ENCODE measurements at regions not wholly inside any gene's neighbourhood (a gene's known extent, or its start where the extent isn't known, plus 50 kb on each side); places are given as distances from the start of the nearest gene placed in this dataset.

DNA sequence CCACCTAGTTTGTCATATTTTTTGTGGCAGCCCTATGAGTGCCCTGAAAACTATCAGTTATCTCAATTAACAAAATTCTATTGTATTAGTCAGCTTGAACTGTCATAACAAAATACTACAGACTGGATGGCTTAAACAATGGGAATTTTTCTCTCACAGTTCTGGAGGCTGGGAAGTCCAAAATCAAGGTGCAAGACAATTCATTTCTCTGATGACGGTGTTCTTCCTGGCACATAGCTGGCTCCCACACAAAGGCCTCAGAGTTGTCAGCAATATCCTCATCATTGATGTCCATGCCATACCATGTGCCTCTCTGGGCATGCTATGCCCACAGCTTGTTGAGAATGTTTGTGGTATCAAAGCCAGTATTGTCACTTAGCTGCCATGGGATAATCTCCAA lies 691.9 kb downstream of the NR2F1-AS1 start:
- Histone ChIP-seq H3K36me3 (ENCODE audit: control insufficient read depth in 1 of 2, insufficient read depth in 2 of 2, low read length in 2 of 2) (no peaks in the 10 kb centered on the region), H3K4me3 (ENCODE audit: low read depth in 1 of 2, low read length in 2 of 2) (no peak overlapping the region), H3K27me3 (ENCODE audit: low read depth, low read length) (no peaks in the 10 kb centered on the region), H3K9me3 (ENCODE audit: control insufficient read depth in 1 of 2, low read length in 2 of 2) (peaks cover 0 to 8% of the 10 kb centered on the region in 2 donors), H3K4me1 (ENCODE audit: control insufficient read depth in 1 of 2, insufficient read depth in 2 of 2, low read length in 2 of 2) (no peaks in the 10 kb centered on the region), H3K27ac (ENCODE audit: low read length) (no peak overlapping the region)

DNA sequence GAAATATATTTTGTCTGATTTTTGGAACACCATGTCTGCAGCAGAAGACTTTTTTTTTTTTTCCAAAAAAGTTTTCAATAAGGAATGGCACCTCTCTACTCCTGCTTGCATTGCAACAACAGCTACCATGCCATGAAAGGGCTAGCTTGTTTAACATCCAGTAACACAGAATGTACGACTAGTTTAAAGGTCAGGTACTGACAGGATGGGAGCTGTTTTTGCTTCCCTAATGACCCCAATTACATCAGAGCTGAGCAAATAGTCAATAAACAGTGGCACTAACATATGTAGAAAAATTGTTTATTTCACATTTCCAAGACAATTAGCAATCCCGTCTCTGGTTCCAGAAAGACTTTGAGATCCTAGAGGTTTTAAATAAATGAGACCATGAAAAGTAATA lies 693.8 kb downstream of the NR2F1-AS1 start:
- Histone ChIP-seq H3K4me1 (ENCODE audit: control insufficient read depth in 1 of 2, insufficient read depth in 2 of 2, low read length in 2 of 2) (no peaks in the 10 kb centered on the region), H3K27ac (ENCODE audit: low read length) (no peak overlapping the region), H3K9me3 (ENCODE audit: control insufficient read depth in 1 of 2, low read length in 2 of 2) (peaks cover 0 to 8% of the 10 kb centered on the region in 2 donors), H3K4me3 (ENCODE audit: low read depth in 1 of 2, low read length in 2 of 2) (no peak overlapping the region), H3K27me3 (ENCODE audit: low read depth, low read length) (no peaks in the 10 kb centered on the region), H3K36me3 (ENCODE audit: control insufficient read depth in 1 of 2, insufficient read depth in 2 of 2, low read length in 2 of 2) (no peaks in the 10 kb centered on the region)

DNA sequence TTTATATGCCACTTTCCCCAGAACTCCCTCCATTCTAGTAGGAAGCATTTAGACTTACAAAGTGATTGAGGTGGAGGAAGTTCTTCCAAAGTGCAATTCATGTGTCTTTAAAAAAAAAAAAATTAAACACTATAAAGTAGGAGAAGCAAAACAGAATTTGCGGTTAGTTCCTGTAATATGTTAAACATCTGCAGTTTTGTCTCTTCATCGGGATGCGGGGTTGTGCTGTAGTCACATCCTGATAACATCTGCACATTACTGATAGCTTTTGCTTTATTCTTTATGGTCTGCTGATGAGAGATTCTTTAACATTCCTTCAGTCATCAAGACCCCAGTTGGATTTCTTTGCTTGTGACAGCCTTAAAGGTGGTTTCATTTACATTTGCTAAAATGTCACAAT lies 694.3 kb downstream of the NR2F1-AS1 start:
- H3K27ac ChIP-seq (ENCODE audit: low read length) = no peak overlapping the region
- H3K9me3 ChIP-seq (ENCODE audit: control insufficient read depth in 1 of 2, low read length in 2 of 2) = peaks cover 0 to 8% of the 10 kb centered on the region in 2 donors
- H3K4me1 ChIP-seq (ENCODE audit: control insufficient read depth in 1 of 2, insufficient read depth in 2 of 2, low read length in 2 of 2) = no peaks in the 10 kb centered on the region
- no peak overlapping the region for H3K4me3 ChIP-seq (ENCODE audit: low read depth in 1 of 2, low read length in 2 of 2)
- no peaks in the 10 kb centered on the region for H3K27me3 ChIP-seq (ENCODE audit: low read depth, low read length)
- no peaks in the 10 kb centered on the region for H3K36me3 ChIP-seq (ENCODE audit: control insufficient read depth in 1 of 2, insufficient read depth in 2 of 2, low read length in 2 of 2)

DNA sequence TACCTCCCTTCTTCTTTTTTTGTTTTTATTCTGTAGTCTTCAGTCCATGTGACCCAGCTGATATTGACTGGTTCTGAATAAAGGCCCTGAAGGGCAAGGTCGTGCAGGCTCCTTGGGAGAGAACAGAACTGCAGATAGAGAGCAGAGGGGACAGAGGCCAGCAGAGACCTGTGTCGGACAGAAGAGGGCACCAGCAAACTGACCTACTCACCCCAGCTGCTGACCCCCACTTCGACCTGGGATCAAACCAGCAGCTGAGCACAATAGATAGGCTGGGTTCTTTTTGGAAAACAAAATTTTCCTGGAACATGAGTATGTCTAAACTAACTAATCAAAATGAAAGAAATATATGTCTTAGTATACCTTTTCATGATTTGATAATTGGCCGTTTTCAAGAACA lies 695.1 kb downstream of the NR2F1-AS1 start:
- H3K36me3 ChIP-seq (ENCODE audit: control insufficient read depth in 1 of 2, insufficient read depth in 2 of 2, low read length in 2 of 2) = no peaks in the 10 kb centered on the region
- peaks cover 0 to 8% of the 10 kb centered on the region in 2 donors for H3K9me3 ChIP-seq (ENCODE audit: control insufficient read depth in 1 of 2, low read length in 2 of 2)
- no peaks in the 10 kb centered on the region for H3K27me3 ChIP-seq (ENCODE audit: low read depth, low read length)
- H3K4me3 ChIP-seq (ENCODE audit: low read depth in 1 of 2, low read length in 2 of 2) = no peak overlapping the region
- no peak overlapping the region for H3K27ac ChIP-seq (ENCODE audit: low read length)
- H3K4me1 ChIP-seq (ENCODE audit: control insufficient read depth in 1 of 2, insufficient read depth in 2 of 2, low read length in 2 of 2) = no peaks in the 10 kb centered on the region

DNA sequence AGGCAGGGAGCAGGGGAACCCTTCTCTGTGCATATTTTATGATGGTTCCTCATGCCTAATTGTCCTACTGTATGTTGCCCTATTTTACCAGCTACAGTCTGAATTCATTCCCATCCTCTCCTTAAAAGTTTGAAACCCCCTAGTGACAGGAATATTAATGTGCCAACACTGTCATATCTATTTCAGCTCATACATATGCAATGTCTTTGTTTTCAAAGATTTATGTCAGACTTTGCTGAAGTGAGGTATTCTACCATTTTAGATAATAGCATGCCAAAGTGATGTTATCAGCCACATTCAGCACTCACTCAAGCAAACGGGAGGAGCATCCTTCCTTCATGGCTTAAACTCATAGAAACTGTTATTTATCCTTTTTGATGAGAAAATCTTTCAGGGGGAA lies 696.5 kb downstream of the NR2F1-AS1 start:
- H3K27ac ChIP-seq (ENCODE audit: low read length) = no peak overlapping the region
- no peaks in the 10 kb centered on the region for H3K4me1 ChIP-seq (ENCODE audit: control insufficient read depth in 1 of 2, insufficient read depth in 2 of 2, low read length in 2 of 2)
- H3K4me3 ChIP-seq (ENCODE audit: low read depth in 1 of 2, low read length in 2 of 2) = no peak overlapping the region
- no peaks in the 10 kb centered on the region for H3K36me3 ChIP-seq (ENCODE audit: control insufficient read depth in 1 of 2, insufficient read depth in 2 of 2, low read length in 2 of 2)
- no peaks in the 10 kb centered on the region for H3K27me3 ChIP-seq (ENCODE audit: low read depth, low read length)
- H3K9me3 ChIP-seq (ENCODE audit: control insufficient read depth in 1 of 2, low read length in 2 of 2) = peaks cover 0 to 4% of the 10 kb centered on the region in 2 donors

DNA sequence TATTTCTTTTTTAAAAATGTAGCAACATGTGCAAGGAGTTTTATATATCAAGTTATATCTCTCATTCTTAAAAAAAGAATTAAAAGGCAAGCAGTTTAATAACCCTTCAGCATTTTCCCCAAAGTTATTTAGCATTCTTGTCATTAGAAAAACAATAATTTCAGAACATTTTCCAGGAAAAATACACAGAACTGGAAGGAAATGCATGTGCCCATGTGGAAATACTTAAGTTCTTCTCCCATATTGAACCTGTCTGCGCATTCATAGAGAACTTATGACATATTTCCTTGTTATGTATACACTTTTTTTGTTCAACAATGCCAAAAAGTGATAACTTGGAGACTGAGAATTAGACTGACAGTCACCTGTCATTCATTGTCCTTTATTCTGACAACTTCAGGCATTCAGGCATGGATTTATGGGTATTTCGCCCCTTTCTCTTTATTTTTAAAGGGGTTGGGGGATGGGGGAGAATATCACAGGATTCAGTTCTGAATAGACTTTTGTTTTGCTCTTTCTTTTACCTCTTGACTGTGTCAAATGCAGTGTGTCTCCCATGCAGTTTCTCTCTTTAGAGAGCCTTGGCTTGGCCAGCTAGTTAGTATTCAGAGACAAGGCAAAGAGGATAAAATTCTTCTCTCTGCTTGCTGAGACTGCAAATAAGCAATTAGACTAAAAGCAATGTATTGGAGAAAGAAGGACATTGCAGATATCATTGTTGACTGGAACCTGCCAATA lies 701.0 kb downstream of the NR2F1-AS1 start:
- Histone ChIP-seq H3K4me3 (ENCODE audit: low read depth in 1 of 2, low read length in 2 of 2) (no peak overlapping the region), H3K9me3 (ENCODE audit: control insufficient read depth in 1 of 2, low read length in 2 of 2) (peaks cover 0 to 4% of the 10 kb centered on the region in 2 donors), H3K27ac (ENCODE audit: low read length) (no peak overlapping the region), H3K4me1 (ENCODE audit: control insufficient read depth in 1 of 2, insufficient read depth in 2 of 2, low read length in 2 of 2) (no peaks in the 10 kb centered on the region), H3K27me3 (ENCODE audit: low read depth, low read length) (no peaks in the 10 kb centered on the region), H3K36me3 (ENCODE audit: control insufficient read depth in 1 of 2, insufficient read depth in 2 of 2, low read length in 2 of 2) (no peaks in the 10 kb centered on the region)

DNA sequence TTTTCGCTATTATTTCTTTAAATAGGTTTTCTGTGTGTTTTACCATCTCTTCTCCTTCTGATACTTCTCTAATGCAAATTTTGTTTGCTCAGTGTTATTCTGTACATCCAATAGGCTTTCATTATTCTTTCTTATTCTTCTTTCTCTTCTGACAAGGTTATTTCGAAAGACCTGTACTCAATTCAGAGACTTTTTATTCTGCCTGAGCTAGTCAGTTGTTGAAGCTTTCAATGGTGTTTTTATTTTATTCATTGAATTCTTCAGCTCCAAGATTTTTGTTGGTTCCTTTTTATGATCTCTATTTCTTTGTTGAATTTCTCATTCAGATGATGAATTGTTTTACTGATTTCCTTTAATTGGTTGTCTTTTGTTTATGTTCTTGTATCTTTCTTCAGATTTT lies 706.2 kb downstream of the NR2F1-AS1 start:
- H3K27ac ChIP-seq (ENCODE audit: low read length) = no peak overlapping the region
- peaks cover 0 to 25% of the 10 kb centered on the region in 2 donors for H3K9me3 ChIP-seq (ENCODE audit: control insufficient read depth in 1 of 2, low read length in 2 of 2)
- H3K4me1 ChIP-seq (ENCODE audit: control insufficient read depth in 1 of 2, insufficient read depth in 2 of 2, low read length in 2 of 2) = no peaks in the 10 kb centered on the region
- no peaks in the 10 kb centered on the region for H3K27me3 ChIP-seq (ENCODE audit: low read depth, low read length)
- H3K4me3 ChIP-seq (ENCODE audit: low read depth in 1 of 2, low read length in 2 of 2) = no peak overlapping the region
- H3K36me3 ChIP-seq (ENCODE audit: control insufficient read depth in 1 of 2, insufficient read depth in 2 of 2, low read length in 2 of 2) = no peaks in the 10 kb centered on the region

DNA sequence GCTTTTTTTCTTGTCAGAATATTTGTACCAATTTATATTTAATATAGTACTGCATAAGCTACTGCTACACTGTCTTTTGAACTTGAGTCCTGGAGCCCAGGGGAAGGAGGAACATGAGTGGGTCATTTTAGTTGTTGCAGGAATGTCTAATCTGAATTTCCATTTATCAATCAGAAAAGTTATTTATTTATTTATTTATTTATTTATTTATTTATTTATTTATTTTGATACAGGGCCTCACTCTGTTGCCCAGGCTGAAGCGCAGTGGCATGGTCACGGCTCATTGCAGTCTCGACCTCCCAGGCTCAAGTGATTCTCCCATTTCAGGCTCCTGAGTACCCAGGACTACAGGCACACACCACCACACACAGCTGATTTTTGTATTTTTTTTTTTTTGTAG lies 712.6 kb downstream of the NR2F1-AS1 start:
- H3K36me3 ChIP-seq (ENCODE audit: control insufficient read depth in 1 of 2, insufficient read depth in 2 of 2, low read length in 2 of 2) = no peaks in the 10 kb centered on the region
- peaks cover 0 to 17% of the 10 kb centered on the region in 2 donors for H3K9me3 ChIP-seq (ENCODE audit: control insufficient read depth in 1 of 2, low read length in 2 of 2)
- no peaks in the 10 kb centered on the region for H3K4me1 ChIP-seq (ENCODE audit: control insufficient read depth in 1 of 2, insufficient read depth in 2 of 2, low read length in 2 of 2)
- no peaks in the 10 kb centered on the region for H3K27me3 ChIP-seq (ENCODE audit: low read depth, low read length)
- no peak overlapping the region for H3K27ac ChIP-seq (ENCODE audit: low read length)
- no peak overlapping the region for H3K4me3 ChIP-seq (ENCODE audit: low read depth in 1 of 2, low read length in 2 of 2)

DNA sequence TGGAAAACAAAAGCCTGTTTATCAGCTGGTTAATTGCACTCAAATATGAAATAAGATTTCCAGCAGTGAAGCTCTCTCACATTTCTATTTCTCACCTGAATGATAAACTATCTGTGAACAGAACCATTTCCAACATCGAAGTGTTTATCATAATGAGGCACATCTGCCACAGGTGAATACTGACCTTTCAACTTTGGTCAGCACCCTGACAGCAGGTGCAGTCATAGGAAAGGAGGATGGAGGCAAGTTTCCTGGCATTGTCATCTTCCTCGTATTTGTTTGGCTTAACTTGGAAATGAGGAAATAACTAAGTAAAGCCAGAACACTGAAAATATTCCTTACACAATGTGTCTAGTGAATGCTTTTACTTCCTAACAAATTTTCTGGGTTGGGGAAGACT lies 716.4 kb downstream of the NR2F1-AS1 start:
- no peak overlapping the region for H3K4me3 ChIP-seq (ENCODE audit: low read depth in 1 of 2, low read length in 2 of 2)
- H3K4me1 ChIP-seq (ENCODE audit: control insufficient read depth in 1 of 2, insufficient read depth in 2 of 2, low read length in 2 of 2) = no peaks in the 10 kb centered on the region
- H3K27me3 ChIP-seq (ENCODE audit: low read depth, low read length) = no peaks in the 10 kb centered on the region
- H3K36me3 ChIP-seq (ENCODE audit: control insufficient read depth in 1 of 2, insufficient read depth in 2 of 2, low read length in 2 of 2) = no peaks in the 10 kb centered on the region
- no peaks in the 10 kb centered on the region for H3K9me3 ChIP-seq (ENCODE audit: control insufficient read depth in 1 of 2, low read length in 2 of 2)
- no peak overlapping the region for H3K27ac ChIP-seq (ENCODE audit: low read length)

DNA sequence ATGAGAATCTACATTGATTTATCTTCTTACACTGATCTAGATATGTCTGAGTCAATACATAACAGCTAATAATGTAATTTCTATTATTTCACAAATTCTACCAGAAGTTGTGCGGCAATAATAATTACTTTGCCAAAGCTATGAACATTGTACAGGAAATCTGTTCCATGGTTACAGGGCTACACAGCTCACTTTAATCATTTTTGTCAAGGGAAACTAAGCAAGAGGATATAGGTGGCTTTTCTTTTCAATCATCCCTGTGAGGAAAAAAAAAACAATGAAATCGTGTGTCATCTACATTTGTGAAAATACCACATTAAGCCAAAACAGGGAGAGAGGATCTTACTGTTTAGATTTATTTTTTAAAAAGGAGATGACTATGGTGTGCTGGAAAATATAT lies 717.4 kb downstream of the NR2F1-AS1 start:
- H3K4me3 ChIP-seq (ENCODE audit: low read depth in 1 of 2, low read length in 2 of 2) = no peak overlapping the region
- H3K9me3 ChIP-seq (ENCODE audit: control insufficient read depth in 1 of 2, low read length in 2 of 2) = no peaks in the 10 kb centered on the region
- H3K36me3 ChIP-seq (ENCODE audit: control insufficient read depth in 1 of 2, insufficient read depth in 2 of 2, low read length in 2 of 2) = no peaks in the 10 kb centered on the region
- no peaks in the 10 kb centered on the region for H3K4me1 ChIP-seq (ENCODE audit: control insufficient read depth in 1 of 2, insufficient read depth in 2 of 2, low read length in 2 of 2)
- no peak overlapping the region for H3K27ac ChIP-seq (ENCODE audit: low read length)
- no peaks in the 10 kb centered on the region for H3K27me3 ChIP-seq (ENCODE audit: low read depth, low read length)

DNA sequence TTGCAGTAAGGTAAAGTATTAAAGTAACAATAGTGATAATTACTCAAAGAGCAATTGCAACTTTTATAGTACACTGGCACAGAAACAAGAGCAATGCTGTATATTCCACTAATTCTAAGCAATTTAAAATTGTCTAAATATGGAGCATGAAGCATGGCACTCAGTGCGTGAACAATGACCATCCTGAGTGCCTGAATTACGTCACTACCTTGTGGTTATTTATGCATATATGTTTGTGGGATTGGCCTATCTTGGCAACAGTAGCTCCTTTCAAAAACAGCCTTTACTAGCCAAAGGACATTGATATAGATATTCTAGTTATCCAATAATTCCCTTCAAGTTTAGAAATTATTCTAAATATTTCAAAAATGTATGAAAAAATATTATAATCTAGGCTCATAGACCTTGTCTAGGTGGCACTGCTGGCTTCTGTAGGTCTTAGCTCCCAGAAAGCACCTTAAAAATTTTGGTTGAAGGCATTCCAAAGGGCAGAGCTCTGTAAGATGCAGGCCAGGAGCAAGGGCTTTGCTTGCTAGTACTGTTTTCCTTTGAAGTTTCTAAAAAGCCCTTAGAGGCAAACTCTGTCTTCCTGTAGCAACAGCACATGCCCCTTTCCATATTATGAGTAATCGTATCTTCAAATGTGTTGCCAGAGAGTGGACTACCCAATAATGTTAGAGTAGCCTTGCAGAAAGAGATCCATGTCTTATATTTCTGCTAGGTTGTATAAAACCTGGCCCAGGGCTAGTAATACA lies 719.3 kb downstream of the NR2F1-AS1 start:
- no peaks in the 10 kb centered on the region for H3K4me1 ChIP-seq (ENCODE audit: control insufficient read depth in 1 of 2, insufficient read depth in 2 of 2, low read length in 2 of 2)
- H3K27me3 ChIP-seq (ENCODE audit: low read depth, low read length) = no peaks in the 10 kb centered on the region
- H3K36me3 ChIP-seq (ENCODE audit: control insufficient read depth in 1 of 2, insufficient read depth in 2 of 2, low read length in 2 of 2) = no peaks in the 10 kb centered on the region
- H3K9me3 ChIP-seq (ENCODE audit: control insufficient read depth in 1 of 2, low read length in 2 of 2) = no peaks in the 10 kb centered on the region
- H3K27ac ChIP-seq (ENCODE audit: low read length) = no peak overlapping the region
- no peak overlapping the region for H3K4me3 ChIP-seq (ENCODE audit: low read depth in 1 of 2, low read length in 2 of 2)
